Motor neuron (in vitro differentiated cells): ENCODE measurements at regions not wholly inside any gene's neighbourhood (a gene's known extent, or its start where the extent isn't known, plus 50 kb on each side); places are given as distances from the start of the nearest gene placed in this dataset.

Source experiments
- ATAC-seq, 8 experiments: fragments of 200-7000 bp; cut with Tn5 transposase; replicated peaks in 6 of 8; 2 replicates each; pipeline ENCODE4 v1.8.0; 2021; ENCODE audit warnings: mild to moderate bottlenecking in 8 of 8, moderate library complexity in 8 of 8
- H3K27ac ChIP-seq, 2 donors: fragments of 250-450 bp; sonication (Bioruptor Pico); 2 replicates each; pipeline ENCODE4 v1.9.0; 2021; ENCODE audit warnings: antibody characterized with exemption in 2 of 2, mild to moderate bottlenecking in 2 of 2, moderate library complexity in 1 of 2
- H3K4me1 ChIP-seq, 2 donors: fragments of 250-450 bp; sonication (Bioruptor Pico); replicated peaks in 1 of 2; 2 replicates each; pipeline ENCODE4 v1.6.1; 2021; ENCODE audit warnings: antibody characterized with exemption in 2 of 2, mild to moderate bottlenecking in 2 of 2, moderate library complexity in 1 of 2
- H3K4me3 ChIP-seq, 5 donors: fragments of 250-450 bp; sonication (Bioruptor Pico); 2 replicates each; pipeline ENCODE4 v1.9.0; 2021; ENCODE audit warnings: antibody characterized with exemption in 5 of 5, mild to moderate bottlenecking in 5 of 5, moderate library complexity in 4 of 5
- WGBS, 10 experiments: fragments of 450-650 bp; shearing (Covaris generic); methylation state at CpG; one replicate each; pipeline ENCODE4 v1.0.0; 2022; 5-methylcytosine and 5-hydroxymethylcytosine counted together
- in situ Hi-C, 9 experiments: fragments of 400-800 bp; cut with MboI; loops; one replicate each; pipeline ENCODE4 v1.15.0; 2021; ENCODE audit warnings: low sequenced_read_pairs in 9 of 9, low pct_unique_long_range_greater_than_20kb in 2 of 9; ENCODE audit not compliant: unreplicated experiment in 9 of 9

DNA sequence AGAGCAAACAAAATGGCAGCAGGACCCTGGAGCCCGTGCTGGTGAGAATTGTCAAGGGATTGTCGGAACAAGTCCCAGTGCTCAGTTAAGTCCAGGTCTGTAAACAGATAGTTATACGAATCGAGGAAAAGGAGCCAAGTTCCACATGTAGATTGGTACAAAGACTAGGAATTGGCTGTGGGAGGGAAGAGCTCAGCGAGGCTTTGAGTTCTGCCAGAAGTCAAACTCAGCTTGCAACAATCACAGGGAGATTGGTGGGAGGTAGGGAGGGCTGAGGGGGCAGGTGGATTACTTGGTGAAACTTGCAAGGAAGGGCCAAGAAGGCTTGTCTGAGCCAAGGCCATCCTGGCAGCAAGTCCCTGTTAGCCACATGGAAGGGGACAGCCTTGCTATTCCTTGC lies 217.8 kb upstream of the ARL4C start:
- ATAC-seq: no peak
- 20 to 100% (median 69%) methylated on average over 1 to 5 of the region's 5 CpGs; no CpG with 5 or more reads in 4 of the 10 experiments for WGBS, 10 experiments
- no peak overlapping the region for H3K4me3 ChIP-seq
- no peak overlapping the region for H3K27ac ChIP-seq
- in situ Hi-C loops: no loop called here
- H3K4me1 ChIP-seq: peaks cover 30 to 36% of the 10 kb centered on the region in 2 donors

DNA sequence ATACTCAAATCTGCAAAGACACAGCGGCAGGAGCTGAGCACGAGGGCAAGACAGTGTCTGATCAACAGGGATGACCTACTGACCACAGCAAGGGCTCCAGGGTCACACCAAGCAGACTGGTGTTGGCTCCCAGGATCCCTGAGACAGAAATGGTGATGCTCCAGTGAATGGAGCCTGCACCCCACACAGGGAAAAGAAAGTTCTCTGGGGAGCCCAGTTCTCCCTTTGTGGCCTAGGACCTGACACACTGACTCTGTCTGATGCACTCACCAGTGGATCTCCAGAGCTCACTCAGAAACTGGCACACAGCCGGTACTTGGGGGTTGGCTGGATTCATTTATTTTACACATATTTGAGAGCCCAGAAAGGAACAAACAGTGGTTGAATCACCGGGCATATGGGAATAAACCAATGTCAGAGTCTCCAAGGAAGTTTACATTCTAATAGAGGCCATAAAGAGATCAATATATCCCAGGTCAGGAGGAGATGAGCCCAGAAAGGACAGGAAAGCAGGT lies 215.6 kb upstream of the ARL4C start:
- in situ Hi-C loops: no loop called here
- Histone ChIP-seq H3K4me1 (peaks cover 32% of the 10 kb centered on the region in 2 donors), H3K27ac (no peak overlapping the region), H3K4me3 (no peak overlapping the region)
- 8 to 100% (median 45%) methylated on average over 1 to 4 of the region's 4 CpGs; no CpG with 5 or more reads in 2 of the 10 experiments for WGBS, 10 experiments
- ATAC-seq: no peak

DNA sequence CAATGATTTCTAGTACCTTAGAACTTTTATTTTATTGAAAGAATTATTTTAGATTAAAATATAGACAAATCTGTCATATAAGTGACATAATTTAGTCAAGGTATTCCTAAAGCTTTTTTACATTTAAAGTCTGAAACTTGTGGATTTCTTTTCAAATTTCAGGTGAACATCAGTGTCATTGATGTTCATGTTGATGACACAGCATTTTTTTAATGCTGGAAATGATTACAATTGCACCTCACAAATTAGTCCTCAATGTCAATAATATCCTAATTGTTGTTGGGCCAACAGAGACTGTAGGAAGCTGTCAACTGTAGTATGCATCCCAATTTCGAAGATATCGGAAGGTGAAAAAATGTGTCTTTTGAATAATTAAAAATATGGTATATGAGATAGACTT lies 214.4 kb upstream of the ARL4C start:
- H3K4me1 ChIP-seq: peaks cover 27 to 34% of the 10 kb centered on the region in 2 donors
- 67 to 100% (median 92%) methylated on average over 1 to 2 of the region's 2 CpGs; no CpG with 5 or more reads in 1 of the 10 experiments for WGBS, 10 experiments
- H3K27ac ChIP-seq: no peak overlapping the region
- H3K4me3 ChIP-seq: no peak overlapping the region
- no peak for ATAC-seq
- in situ Hi-C loops: no loop called here

DNA sequence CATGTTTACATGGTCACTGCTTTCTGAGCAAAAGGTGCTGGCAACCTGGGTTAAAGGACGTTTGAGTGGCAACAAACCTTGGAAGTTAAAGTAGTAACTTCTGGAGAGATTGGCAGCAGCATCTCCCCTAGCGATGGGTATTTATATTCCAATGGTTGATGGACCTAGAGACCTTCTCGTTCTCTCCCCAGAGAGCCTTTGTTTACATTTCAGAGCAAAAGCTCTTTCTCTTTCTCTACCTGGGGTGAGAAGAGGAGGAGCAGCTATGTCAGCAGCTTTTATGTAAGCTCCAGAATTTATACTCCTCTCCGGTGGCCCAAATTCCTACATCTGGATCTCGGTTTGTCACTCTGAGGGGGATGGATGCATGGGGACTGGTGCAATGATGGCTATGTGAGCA lies 213.7 kb upstream of the ARL4C start:
- 6 to 58% (median 27%) methylated on average over 1 to 5 of the region's 5 CpGs; no CpG with 5 or more reads in 1 of the 10 experiments for WGBS, 10 experiments
- ATAC-seq: no peak
- Histone ChIP-seq H3K4me3 (no peak overlapping the region), H3K4me1 (peaks cover 27 to 34% of the 10 kb centered on the region in 2 donors), H3K27ac (no peak overlapping the region)
- in situ Hi-C loops: no loop called here

DNA sequence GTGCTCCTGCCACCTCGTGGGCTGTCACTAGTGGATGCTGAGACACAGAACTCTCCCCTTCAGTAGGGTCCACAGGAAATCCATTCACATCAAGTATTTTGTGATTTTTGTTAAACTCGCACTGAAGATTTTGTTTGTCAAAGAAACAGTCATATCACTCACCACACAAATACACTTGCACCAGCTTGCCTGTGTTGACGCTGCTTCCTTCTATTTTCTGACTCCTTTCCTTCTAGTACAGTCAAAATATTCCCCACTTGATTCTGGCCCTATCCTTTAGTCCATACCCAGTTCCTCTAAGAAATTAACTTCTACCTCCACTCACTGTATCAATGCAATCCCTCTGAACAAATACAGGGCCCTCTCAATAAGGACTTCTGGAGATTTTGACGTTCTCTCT lies 213.2 kb upstream of the ARL4C start:
- ATAC-seq: no peak
- H3K4me3 ChIP-seq: no peak overlapping the region

DNA sequence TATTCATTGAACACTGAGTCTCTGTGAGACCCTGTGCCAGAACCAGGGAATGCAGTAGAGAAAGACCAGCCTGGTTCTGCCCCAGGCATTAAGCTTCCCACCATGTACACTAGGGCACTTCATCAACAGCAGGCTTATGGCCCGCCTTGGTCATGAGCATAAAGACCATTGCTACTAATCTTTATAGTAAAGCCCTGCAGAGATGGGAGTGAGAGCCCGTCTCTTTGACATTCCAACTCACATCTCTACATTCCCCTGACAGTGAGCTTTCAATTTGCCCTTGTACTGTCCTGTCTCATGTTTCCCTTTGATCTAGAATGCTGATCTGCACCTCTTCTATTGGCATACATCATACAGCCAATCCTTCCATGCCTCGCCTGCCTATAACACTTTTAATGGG lies 211.8 kb upstream of the ARL4C start:
- Histone ChIP-seq H3K27ac (no peak overlapping the region), H3K4me3 (no peak overlapping the region), H3K4me1 (peaks cover 27 to 40% of the 10 kb centered on the region in 2 donors)
- WGBS, 10 experiments: 67 to 100% (median 83%) methylated on average over 1 to 2 of the region's 3 CpGs; no CpG with 5 or more reads in 3 of the 10 experiments
- in situ Hi-C loops: no loop called here
- peak in 3 of 8 experiments; percentile 29 to 43 (median 29) for ATAC-seq

More for the DNA sequence above, 213.2 kb upstream of the ARL4C start:
- H3K4me1 ChIP-seq: peaks cover 27 to 36% of the 10 kb centered on the region in 2 donors
- in situ Hi-C loops: no loop called here
- WGBS, 10 experiments: 40 to 74% (median 59%) methylated on average over 1 to 3 of the region's 4 CpGs; no CpG with 5 or more reads in 3 of the 10 experiments
- H3K27ac ChIP-seq: no peak overlapping the region

DNA sequence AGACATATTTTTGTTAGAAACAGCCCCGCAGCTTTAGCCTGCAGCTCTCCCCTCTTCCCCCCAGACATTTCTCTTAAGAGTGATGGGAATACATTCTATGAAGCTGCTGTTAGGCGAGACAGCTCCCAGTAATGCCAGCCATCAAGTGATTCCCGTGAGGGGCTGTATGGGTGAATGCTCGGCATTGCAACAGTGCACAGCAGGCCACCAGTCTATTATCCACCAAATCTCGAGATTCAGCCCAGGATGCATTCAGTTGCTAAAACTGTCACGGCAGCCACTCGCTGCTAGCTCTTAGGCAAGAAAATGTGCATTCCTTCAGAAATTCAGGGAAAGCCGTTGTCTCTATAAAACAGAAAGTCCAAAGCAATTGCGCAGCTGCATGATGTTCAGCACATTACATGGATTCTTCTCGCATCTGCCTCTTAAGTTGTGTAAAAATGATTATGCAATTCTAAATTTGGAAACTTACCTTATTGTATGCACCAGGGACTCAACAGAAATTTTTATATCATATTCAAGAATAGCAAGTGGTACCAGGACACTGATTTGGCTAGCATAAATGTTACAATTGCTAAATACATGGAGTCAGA lies 211.3 kb upstream of the ARL4C start:
- Histone ChIP-seq H3K27ac (no peak overlapping the region), H3K4me3 (no peak overlapping the region), H3K4me1 (peaks cover 33 to 45% of the 10 kb centered on the region in 2 donors)
- WGBS, 10 experiments: 9 to 79% (median 49%) methylated on average over 1 to 9 of the region's 10 CpGs; no CpG with 5 or more reads in 1 of the 10 experiments
- in situ Hi-C loops: no loop called here
- peak in 5 of 8 experiments; percentile 32 to 64 (median 50) for ATAC-seq

DNA sequence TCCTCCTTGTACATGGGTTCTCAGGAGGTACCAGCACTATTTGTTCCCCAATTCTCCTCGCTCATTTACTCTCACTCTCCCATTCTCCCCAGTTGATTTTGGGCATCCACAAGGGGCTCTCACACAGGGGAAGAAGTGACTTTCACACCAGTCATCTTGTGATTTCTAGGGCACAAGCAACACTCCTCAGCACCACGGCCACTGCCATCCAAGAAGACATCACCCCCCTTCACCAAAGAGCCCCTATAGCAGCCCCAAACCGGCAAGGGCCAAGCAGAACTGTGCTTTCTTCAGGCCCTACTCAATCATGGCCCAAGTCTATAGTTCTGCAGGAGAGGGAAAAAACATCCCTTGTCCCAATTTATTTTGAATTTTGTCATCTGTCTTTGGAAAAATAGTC lies 209.2 kb upstream of the ARL4C start:
- no peak for ATAC-seq
- 60 to 100% (median 80%) methylated on average over 1 to 3 of the region's 3 CpGs; no CpG with 5 or more reads in 3 of the 10 experiments for WGBS, 10 experiments
- Histone ChIP-seq H3K27ac (no peak overlapping the region), H3K4me3 (no peak overlapping the region), H3K4me1 (peaks cover 36 to 52% of the 10 kb centered on the region in 2 donors)
- in situ Hi-C loops: no loop called here

DNA sequence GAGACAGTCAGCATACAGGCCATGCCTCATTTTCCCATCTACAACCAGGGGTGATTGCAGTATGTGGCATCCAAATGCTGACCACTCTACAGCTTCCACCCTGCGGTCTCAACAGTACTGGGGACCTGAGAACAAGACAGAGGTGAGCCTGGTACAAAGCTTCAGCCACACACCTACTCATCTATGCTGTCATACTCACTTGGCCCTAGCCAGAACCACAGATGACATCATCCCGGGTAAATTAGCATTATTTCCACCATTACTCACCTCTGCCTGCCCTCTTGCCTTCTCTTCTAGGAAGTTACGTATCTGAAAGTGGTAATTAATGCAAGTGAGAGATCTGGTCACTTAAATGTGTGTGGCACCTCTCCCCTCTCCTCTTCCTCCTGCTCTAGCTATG lies 208.2 kb upstream of the ARL4C start:
- WGBS, 10 experiments: 0 to 90% (median 69%) methylated on average over 1 to 2 of the region's 3 CpGs; no CpG with 5 or more reads in 4 of the 10 experiments
- ATAC-seq: peak in 7 of 8 experiments; percentile 70 to 95 (median 86)
- peaks cover 30 to 43% of the 10 kb centered on the region in 2 donors for H3K4me1 ChIP-seq
- no peak overlapping the region for H3K27ac ChIP-seq
- in situ Hi-C loops: no loop called here
- H3K4me3 ChIP-seq: no peak overlapping the region

DNA sequence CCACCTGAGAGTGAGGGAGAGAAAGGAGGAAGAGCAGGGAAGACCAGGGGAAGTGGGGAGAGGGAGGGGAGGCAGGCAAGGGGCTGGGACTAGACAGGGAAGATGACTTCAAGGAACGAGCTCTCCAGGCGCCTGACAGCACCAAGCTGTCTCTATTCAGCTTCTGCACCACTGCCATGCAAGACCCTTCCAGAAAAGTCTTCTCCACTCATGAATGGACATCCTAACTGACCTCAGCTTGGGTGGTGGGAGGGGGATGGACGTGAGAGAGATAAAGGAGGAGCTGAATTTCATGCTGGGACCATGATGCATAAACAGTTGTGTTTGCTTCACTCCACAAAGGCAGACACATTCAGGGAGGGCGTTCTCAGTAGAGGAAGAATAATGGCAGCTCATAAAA lies 206.4 kb upstream of the ARL4C start:
- H3K4me3 ChIP-seq: no peak overlapping the region
- peak in 3 of 8 experiments; percentile 38 to 47 (median 47) for ATAC-seq
- peaks cover 21 to 30% of the 10 kb centered on the region in 2 donors for H3K4me1 ChIP-seq
- no peak overlapping the region for H3K27ac ChIP-seq
- 0 to 57% (median 42%) methylated on average over 1 to 2 of the region's 4 CpGs; no CpG with 5 or more reads in 3 of the 10 experiments for WGBS, 10 experiments
- in situ Hi-C loops: no loop called here

DNA sequence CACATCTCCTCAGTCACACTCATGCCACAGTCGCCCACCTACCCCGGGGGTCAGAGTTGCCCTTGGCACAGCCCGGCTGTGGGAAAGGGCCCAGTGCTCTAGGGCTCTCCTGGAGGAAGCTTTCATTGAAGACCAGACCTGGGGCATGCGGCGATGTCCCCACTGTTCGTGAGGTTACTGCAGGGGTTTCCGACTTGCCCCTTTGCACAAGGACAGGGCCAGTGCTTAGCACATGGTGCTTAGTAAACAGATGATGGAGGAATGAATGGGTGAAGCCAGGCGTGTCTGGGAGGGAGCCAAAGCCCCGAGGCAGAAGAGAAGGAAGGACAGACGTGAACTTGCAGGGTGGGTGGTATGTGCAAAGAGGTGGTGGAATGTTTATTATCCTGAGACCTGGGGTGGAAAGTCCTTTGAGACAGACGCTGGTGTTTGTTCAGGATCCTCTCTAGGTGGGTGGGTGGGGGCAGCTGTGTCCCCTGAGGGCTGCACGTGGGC lies 205.9 kb upstream of the ARL4C start:
- ATAC-seq: peak in 3 of 8 experiments; percentile 71 to 75 (median 74)
- Histone ChIP-seq H3K4me1 (peaks cover 16 to 25% of the 10 kb centered on the region in 2 donors), H3K4me3 (no peak overlapping the region)

DNA sequence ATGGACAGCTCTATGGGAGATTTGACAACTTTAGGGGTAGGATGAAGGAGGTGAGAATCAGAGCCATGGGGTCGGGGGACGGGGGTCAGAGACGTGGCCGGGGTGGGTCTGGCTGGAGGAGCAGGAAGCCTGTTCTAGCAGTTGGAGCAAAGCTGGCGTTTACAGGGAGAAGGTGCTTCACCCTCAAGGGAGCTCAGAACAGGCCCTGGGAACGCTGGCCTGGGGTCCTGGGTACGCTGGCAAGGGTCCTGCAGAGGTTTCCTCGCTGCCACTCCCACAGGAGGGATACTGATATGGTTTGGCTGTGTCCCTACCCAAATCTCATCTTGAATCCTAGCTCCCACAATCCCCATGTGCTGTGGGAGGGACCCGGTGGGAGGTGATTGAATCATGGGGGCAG lies 205.0 kb upstream of the ARL4C start:
- no peak overlapping the region for H3K4me3 ChIP-seq
- WGBS, 10 experiments: no CpG with 5 or more reads among the region's 9 CpGs
- H3K4me1 ChIP-seq: peaks cover 9 to 18% of the 10 kb centered on the region in 2 donors
- H3K27ac ChIP-seq: no peak overlapping the region
- no peak for ATAC-seq
- in situ Hi-C loops: no loop called here

More for the DNA sequence above, 205.9 kb upstream of the ARL4C start:
- in situ Hi-C loops: no loop called here
- WGBS, 10 experiments: 20 to 95% (median 80%) methylated on average over 1 to 4 of the region's 12 CpGs; no CpG with 5 or more reads in 5 of the 10 experiments
- H3K27ac ChIP-seq: no peak overlapping the region

DNA sequence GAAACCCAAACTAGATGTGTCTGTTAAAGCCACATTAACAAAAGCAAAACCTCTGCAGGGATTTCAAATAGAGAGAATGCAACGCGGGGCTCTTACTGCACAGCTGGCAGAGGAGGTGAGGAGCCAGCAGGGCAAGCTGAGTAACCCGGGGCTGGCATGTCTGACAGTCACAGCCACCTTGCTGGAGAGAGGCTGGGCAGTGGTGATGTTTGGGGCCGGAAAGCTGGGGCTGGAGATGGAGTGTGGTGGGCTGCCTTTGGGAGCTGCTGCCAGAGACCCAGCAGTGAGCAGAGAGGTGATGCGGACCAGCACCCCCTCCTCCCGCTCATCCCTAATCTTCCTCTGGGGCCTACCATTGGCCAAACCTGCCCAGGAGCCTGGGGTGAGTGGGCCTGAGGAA lies 204.5 kb upstream of the ARL4C start:
- Histone ChIP-seq H3K4me3 (no peak overlapping the region), H3K27ac (no peak overlapping the region), H3K4me1 (peaks cover 9 to 18% of the 10 kb centered on the region in 2 donors)
- no peak for ATAC-seq
- WGBS, 10 experiments: 63 to 100% (median 90%) methylated on average over 1 to 3 of the region's 6 CpGs; no CpG with 5 or more reads in 1 of the 10 experiments
- in situ Hi-C loops: no loop called here
